Endothelial cell of umbilical vein (primary cell): ENCODE measurements at regions not wholly inside any gene's neighbourhood (a gene's known extent, or its start where the extent isn't known, plus 50 kb on each side); places are given as distances from the start of the nearest gene placed in this dataset.

Experiments
- BruUV-seq: library from RNA; stranded (reverse); fragments of 400-500 nt; replicated peaks from 2 replicates; lab custom pipeline; 2021; lab: Mats Ljungman, UMichigan
- CTCF ChIA-PET: fragments of 300-600, 350-600 bp; sonication (Branson Sonifier 250); formaldehyde crosslinking; loops from one replicate; lab custom pipeline; 2021; ENCODE audit warnings: antibody characterized with exemption, inconsistent platforms; lab: Charles Lee
- POLR2A ChIA-PET: fragments of 300-600, 350-600 bp; sonication (Branson Sonifier 250); formaldehyde crosslinking; loops from one replicate; lab custom pipeline; 2021; ENCODE audit warnings: antibody characterized with exemption, inconsistent platforms; lab: Charles Lee
- DNase-seq: peaks from one replicate; pipeline ENCODE4 v3.0.0-alpha.2; 2011; ENCODE audit warnings: low read depth, low spot score
- FAIRE-seq: peaks from 2 replicates; lab custom pipeline; 2011; peaks lifted over from hg19 to GRCh38; lab: Jason Lieb, UNC
- H2AFZ ChIP-seq: 2 replicates; pipeline ENCODE4 v1.6.0; 2012; ENCODE audit warnings: low read depth, low read length, control low read depth, inconsistent platforms
- H3K27ac ChIP-seq: 2 replicates; pipeline ENCODE4 v1.5.1; 2011; ENCODE audit warnings: low read depth, mild to moderate bottlenecking, control low read depth, low read length, moderate library complexity; ENCODE audit not compliant: insufficient read depth
- H3K27me3 ChIP-seq, 2 experiments: 2 replicates each; pipeline versions ENCODE4 v1.6.0 to v1.6.1; 2011; ENCODE audit warnings: low read length in 2 of 2, mixed read lengths in 1 of 2; ENCODE audit not compliant: control insufficient read depth in 2 of 2, insufficient read depth in 2 of 2
- H3K36me3 ChIP-seq, 2 experiments: 2 replicates in 1 of 2; 3 replicates in 1 of 2; pipeline ENCODE4 v1.5.1; 2011; ENCODE audit warnings: low read length in 2 of 2, mild to moderate bottlenecking in 1 of 2, moderate library complexity in 1 of 2; ENCODE audit not compliant: control insufficient read depth in 2 of 2, insufficient read depth in 2 of 2; ENCODE audit errors: extremely low read depth in 1 of 2
- H3K4me1 ChIP-seq: 3 replicates; pipeline ENCODE4 v1.5.1; 2011; ENCODE audit warnings: mild to moderate bottlenecking, low read length; ENCODE audit not compliant: control insufficient read depth, insufficient read depth; ENCODE audit errors: extremely low read depth
- H3K4me2 ChIP-seq: 2 replicates; pipeline ENCODE4 v1.6.1; 2011; ENCODE audit warnings: low read length, control low read depth, mixed read lengths; ENCODE audit not compliant: insufficient read depth
- H3K4me3 ChIP-seq, 3 experiments: fragments of 200-600 bp in 1 of 3; sonication (generic), shearing (Covaris generic) in 1 of 3; replicated peaks in 1 of 3; 2 replicates each; pipeline ENCODE4 v1.5.1; 2011 to 2016; ENCODE audit warnings: control low read depth in 3 of 3, low read length in 3 of 3, mild to moderate bottlenecking in 2 of 3, inconsistent platforms in 1 of 3, low read depth in 1 of 3, moderate library complexity in 1 of 3; ENCODE audit not compliant: insufficient read depth in 1 of 3
- H3K79me2 ChIP-seq: 2 replicates; pipeline ENCODE4 v1.6.0; 2012; ENCODE audit warnings: low read length, inconsistent platforms; ENCODE audit not compliant: control insufficient read depth, insufficient read depth
- H3K9ac ChIP-seq: replicated peaks from 2 replicates; pipeline ENCODE3; 2011; ENCODE audit warnings: low read length, control low read depth; ENCODE audit not compliant: insufficient read depth; ENCODE audit errors: extremely low read depth
- H3K9me1 ChIP-seq: replicated peaks from 3 replicates; pipeline ENCODE4 v1.6.0; 2011; ENCODE audit warnings: mild to moderate bottlenecking, low read length; ENCODE audit not compliant: control insufficient read depth, insufficient read depth; ENCODE audit errors: extremely low read depth
- H3K9me3 ChIP-seq: replicated peaks from 2 replicates; pipeline ENCODE4 v1.5.1; 2012; ENCODE audit warnings: low read length, inconsistent platforms; ENCODE audit not compliant: control insufficient read depth, insufficient read depth
- H4K20me1 ChIP-seq: replicated peaks from 2 replicates; pipeline ENCODE3; 2011; ENCODE audit warnings: mild to moderate bottlenecking, low read length; ENCODE audit not compliant: control insufficient read depth, insufficient read depth; ENCODE audit errors: extremely low read depth
- EZH2 ChIP-seq: IDR thresholded peaks from 2 replicates; pipeline ENCODE4 v1.6.1; 2012; ENCODE audit warnings: borderline replicate concordance, low read depth, mild to moderate bottlenecking, moderate library complexity, low read length, inconsistent platforms; ENCODE audit not compliant: severe bottlenecking
- FOS ChIP-seq: IDR thresholded peaks from 2 replicates; pipeline ENCODE4 v1.6.1; 2011; ENCODE audit warnings: mild to moderate bottlenecking, low read length, moderate library complexity, borderline replicate concordance; ENCODE audit not compliant: insufficient read depth
- GATA2 ChIP-seq: IDR thresholded peaks from 2 replicates; pipeline ENCODE4 v1.7.0; 2011; ENCODE audit warnings: low read depth, mild to moderate bottlenecking, moderate library complexity, mixed read lengths, low read length; ENCODE audit not compliant: insufficient read length, insufficient read depth
- JUN ChIP-seq: IDR thresholded peaks from 2 replicates; pipeline ENCODE4 v1.6.1; 2011; ENCODE audit warnings: borderline replicate concordance, low read depth; ENCODE audit not compliant: insufficient read length, insufficient read depth
- MYC ChIP-seq: IDR thresholded peaks from one replicate; pipeline ENCODE4 v1.6.1; 2011; ENCODE audit warnings: mild to moderate bottlenecking, low read depth, low read length
- POLR2A ChIP-seq: IDR thresholded peaks from 2 replicates; pipeline ENCODE4 v1.6.1; 2012; ENCODE audit warnings: low read depth, mild to moderate bottlenecking, control low read depth, low read length
- POLR2AphosphoS5 ChIP-seq: IDR thresholded peaks from 2 replicates; pipeline ENCODE4 v1.6.1; 2012; ENCODE audit warnings: low read depth, mild to moderate bottlenecking, control low read depth, low read length, moderate library complexity; ENCODE audit not compliant: insufficient read depth
- dilution Hi-C: fragments of 300-500 bp; cut with MboI; formaldehyde crosslinking; loops from one replicate; pipeline ENCODE4 v1.15.0; 2019; ENCODE audit warnings: low sequenced_read_pairs; ENCODE audit not compliant: extremely low pct_ligation_motif_present
- intact Hi-C: fragments of 100-400 bp; cut with micrococcal nuclease; formaldehyde crosslinking; loops from one replicate; pipeline ENCODE4 v1.10.0; 2022
- TF ChIP-seq, protein P1 (sequence below), 2 donors: IDR thresholded peaks; 1 replicate in 1 of 2; 2 replicates in 1 of 2; pipeline ENCODE4 v1.5.1; 2011; ENCODE audit warnings: low read length in 2 of 2, mild to moderate bottlenecking in 2 of 2, moderate library complexity in 2 of 2, control low read depth in 1 of 2, inconsistent platforms in 1 of 2, low read depth in 1 of 2; ENCODE audit not compliant: insufficient read depth in 1 of 2; ENCODE audit errors: extremely low read depth in 1 of 2
- TF ChIP-seq, protein P2 (sequence below): IDR thresholded peaks from 2 replicates; pipeline ENCODE4 v1.6.1; 2011; ENCODE audit not compliant: insufficient read depth, insufficient read length

DNA sequence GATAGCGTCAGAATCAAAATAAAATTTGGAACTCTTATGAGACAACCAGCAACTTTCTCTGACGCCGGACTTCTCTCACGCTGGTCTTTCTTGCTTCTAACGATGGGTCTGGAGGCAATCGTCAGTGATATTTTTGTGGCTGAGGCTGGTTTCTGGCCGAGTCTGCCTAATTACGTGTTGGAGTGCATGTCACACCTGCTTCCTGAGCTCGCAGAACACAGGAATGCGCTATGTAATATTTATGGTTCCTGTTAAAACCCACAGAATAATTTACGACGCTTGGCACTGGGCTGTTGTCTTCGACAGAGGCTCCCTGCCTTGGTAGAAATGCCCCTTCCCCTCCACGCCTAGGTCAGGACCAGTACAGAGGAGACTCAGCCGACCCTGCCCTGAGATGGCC is 64.9 kb downstream of the NPTX2 start:
- no peak for FAIRE-seq
- H2AFZ ChIP-seq: no peak overlapping the region
- no peaks in the 10 kb centered on the region for H3K9me1 ChIP-seq
- no peaks in the 10 kb centered on the region for H3K4me1 ChIP-seq
- CTCF ChIA-PET: no interaction called here
- no TSS peak for BruUV-seq
- H3K4me2 ChIP-seq: no peak overlapping the region
- POLR2A ChIA-PET: no interaction called here
- intact Hi-C loops (no loop called here), dilution Hi-C loops (no loop called here)
- DNase-seq: no peak
- H4K20me1 ChIP-seq: no peaks in the 10 kb centered on the region
- H3K79me2 ChIP-seq: no peaks in the 10 kb centered on the region
- no peaks in the 10 kb centered on the region for H3K36me3 ChIP-seq
- peaks cover 9% of the 10 kb centered on the region for H3K9me3 ChIP-seq
- no peak overlapping the region for H3K4me3 ChIP-seq
- no peak overlapping the region for H3K27ac ChIP-seq
- H3K9ac ChIP-seq: no peak overlapping the region
- no peaks in the 10 kb centered on the region for H3K27me3 ChIP-seq
- TF ChIP-seq GATA2: no peak
- TF ChIP-seq, protein P1, sequence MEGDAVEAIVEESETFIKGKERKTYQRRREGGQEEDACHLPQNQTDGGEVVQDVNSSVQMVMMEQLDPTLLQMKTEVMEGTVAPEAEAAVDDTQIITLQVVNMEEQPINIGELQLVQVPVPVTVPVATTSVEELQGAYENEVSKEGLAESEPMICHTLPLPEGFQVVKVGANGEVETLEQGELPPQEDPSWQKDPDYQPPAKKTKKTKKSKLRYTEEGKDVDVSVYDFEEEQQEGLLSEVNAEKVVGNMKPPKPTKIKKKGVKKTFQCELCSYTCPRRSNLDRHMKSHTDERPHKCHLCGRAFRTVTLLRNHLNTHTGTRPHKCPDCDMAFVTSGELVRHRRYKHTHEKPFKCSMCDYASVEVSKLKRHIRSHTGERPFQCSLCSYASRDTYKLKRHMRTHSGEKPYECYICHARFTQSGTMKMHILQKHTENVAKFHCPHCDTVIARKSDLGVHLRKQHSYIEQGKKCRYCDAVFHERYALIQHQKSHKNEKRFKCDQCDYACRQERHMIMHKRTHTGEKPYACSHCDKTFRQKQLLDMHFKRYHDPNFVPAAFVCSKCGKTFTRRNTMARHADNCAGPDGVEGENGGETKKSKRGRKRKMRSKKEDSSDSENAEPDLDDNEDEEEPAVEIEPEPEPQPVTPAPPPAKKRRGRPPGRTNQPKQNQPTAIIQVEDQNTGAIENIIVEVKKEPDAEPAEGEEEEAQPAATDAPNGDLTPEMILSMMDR (IDR thresholded peaks at IDR 0.05; ENCODE audit: extremely low read depth in 1 of 2, insufficient read depth in 1 of 2, low read depth in 1 of 2, low read length in 2 of 2): no peak
- TF ChIP-seq FOS: no peak
- TF ChIP-seq JUN: no peak
- TF ChIP-seq EZH2: no peak
- no peak for TF ChIP-seq MYC
- TF ChIP-seq POLR2A: no peak
- TF ChIP-seq POLR2AphosphoS5: no peak
- TF ChIP-seq, protein P2, sequence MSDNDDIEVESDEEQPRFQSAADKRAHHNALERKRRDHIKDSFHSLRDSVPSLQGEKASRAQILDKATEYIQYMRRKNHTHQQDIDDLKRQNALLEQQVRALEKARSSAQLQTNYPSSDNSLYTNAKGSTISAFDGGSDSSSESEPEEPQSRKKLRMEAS: no peak
